Skin epidermis (tissue), 12 donors: ENCODE measurements at regions not wholly inside any gene's neighbourhood (a gene's known extent, or its start where the extent isn't known, plus 50 kb on each side); places are given as distances from the start of the nearest gene placed in this dataset.
"Not testable (repeated sequence)": the region's sequence is repeated elsewhere in the genome, so short reads cannot be mapped to it uniquely, and the experiment has no call there.

Experiments used
- H3K27ac ChIP-seq, 21 experiments: fragments of 200-600 bp; sonication (generic) in 11 of 21; one replicate each; pipeline ENCODE4 v1.5.0; 2020; ENCODE audit warnings: mild to moderate bottlenecking in 3 of 21, inconsistent platforms in 2 of 21, moderate library complexity in 2 of 21
- H3K4me3 ChIP-seq, 7 experiments: fragments of 200-600 bp; sonication (generic) in 2 of 7; one replicate each; pipeline ENCODE4 v1.5.0; 2020; ENCODE audit warnings: inconsistent platforms in 2 of 7, mild to moderate bottlenecking in 2 of 7, moderate library complexity in 1 of 7

- Histone ChIP-seq H3K4me3 (no peak overlapping the region), H3K27ac (no peak overlapping the region)
Observed at GRCh38 chr11:38345286-38345685, 1747.2 kb upstream of the RAG2 start.

DNA sequence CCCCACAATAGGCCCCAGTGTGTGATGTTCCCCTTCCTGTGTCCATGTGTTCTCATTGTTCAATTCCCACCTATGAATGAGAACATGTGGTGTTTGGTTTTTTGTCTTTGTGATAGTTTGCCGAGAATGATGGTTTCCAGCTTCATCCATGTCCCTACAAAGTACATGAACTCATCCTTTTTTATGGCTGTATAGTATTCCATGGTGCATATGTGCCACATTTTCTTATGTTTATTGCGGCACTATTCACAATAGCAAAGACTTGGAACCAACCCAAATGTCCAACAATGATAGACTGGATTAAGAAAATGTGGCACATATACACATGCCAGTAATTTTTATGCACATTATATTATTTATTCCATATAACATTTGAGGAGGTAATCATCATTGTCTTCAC, 1743.6 kb upstream of the RAG2 start:
- H3K4me3 ChIP-seq, H3K27ac ChIP-seq: not testable (repeated sequence)

DNA sequence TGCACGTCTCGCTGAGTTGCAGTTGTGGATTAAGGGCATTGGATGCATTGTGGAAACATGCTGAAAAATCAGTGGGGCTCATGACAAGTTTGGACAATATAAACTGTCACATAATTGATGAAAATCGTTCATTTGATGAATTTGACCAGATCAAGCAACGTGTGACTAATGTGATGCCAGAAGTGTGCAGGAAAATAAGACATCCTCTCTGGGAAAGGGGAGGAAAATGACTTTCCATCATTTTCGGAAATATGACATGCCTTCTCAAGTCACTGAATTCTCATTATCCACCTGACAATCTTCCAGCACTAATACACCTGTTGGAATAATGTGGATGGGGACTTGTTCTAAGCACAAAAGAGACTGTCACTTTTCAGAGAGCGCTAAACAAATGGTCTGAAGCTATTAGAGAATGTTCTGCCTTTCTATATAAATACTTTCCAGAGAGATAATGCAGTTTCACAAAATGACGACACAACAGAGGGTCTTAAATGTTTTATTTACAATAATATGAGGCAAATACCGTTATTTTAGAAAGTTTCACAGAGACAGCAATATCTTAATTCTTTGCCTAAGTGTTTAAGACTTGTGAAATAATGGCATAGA, 1741.9 kb upstream of the RAG2 start:
- Histone ChIP-seq H3K4me3 (no peak overlapping the region), H3K27ac (no peak overlapping the region)

GRCh38 chr11:38338022-38338421, 1740.0 kb upstream of the RAG2 start:
- H3K4me3 ChIP-seq, H3K27ac ChIP-seq: not testable (repeated sequence)

- Histone ChIP-seq H3K4me3 (no peak overlapping the region), H3K27ac (no peak overlapping the region)
Observed at GRCh38 chr11:38332046-38332445, 1734.0 kb upstream of the RAG2 start.

DNA sequence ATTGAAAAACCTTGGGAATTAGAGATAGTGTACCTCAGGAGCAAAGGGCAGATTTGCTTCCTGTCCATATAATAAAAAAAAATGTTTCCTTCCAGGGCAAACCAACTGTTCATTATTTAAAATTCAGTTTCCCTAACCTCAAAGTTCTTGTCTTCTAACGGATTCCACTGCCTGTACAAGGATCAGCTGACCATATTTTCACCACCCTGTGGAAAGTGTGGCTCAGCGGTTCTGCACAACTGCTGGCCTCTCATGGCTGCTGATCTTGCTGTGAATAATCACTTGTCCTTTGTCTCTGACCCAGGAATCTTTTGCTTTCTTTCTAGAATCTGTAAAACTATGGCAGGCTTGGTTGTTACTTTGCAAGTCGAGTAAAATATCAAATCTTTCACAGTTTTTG, 1732.5 kb upstream of the RAG2 start:
- no peak overlapping the region for H3K4me3 ChIP-seq

DNA sequence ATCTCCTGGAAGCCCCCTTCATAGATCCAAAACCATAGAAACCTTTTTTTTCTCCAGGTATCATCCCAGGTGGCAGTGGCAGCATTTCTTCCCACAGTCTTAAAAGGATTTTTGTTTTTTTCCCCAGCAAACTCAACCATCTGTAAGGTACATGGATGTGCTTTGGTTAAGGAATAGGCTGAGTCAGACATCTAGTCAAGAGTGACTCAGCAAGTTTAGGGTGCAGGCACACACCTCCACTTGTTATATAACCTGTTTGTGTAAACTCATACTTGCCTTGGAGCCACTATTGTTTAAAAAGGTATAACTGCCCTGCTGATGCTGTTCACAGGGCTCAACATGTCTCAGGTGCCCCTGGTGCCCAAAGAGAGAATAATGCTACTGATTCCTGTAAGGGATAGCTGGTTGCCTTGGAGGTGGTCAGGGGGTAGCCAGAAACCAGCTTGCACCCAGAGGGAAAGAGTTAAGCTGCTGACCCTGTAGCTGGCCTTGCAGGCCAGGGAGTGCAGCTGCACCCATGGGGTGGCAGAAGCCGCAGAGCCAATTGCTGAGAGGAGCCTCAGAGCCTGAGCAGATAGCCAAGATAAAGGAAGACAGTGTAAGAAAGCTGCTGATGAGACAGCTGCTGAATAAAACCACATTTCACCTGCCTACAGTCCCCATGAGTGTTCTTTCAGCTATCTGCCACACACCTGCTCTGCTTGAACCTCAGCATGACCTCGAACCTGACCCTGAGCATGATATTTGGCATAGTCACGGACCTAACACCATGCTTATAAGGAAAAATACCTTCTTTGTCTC, 1726.1 kb upstream of the RAG2 start:
- Histone ChIP-seq H3K4me3 (no peak overlapping the region), H3K27ac (no peak overlapping the region)

More for the DNA sequence above, 1732.5 kb upstream of the RAG2 start:
- no peak overlapping the region for H3K27ac ChIP-seq

- H3K4me3 ChIP-seq = no peak overlapping the region
- no peak overlapping the region for H3K27ac ChIP-seq
Observed at GRCh38 chr11:38315151-38315550, 1717.1 kb upstream of the RAG2 start.

- Histone ChIP-seq H3K4me3 (no peak overlapping the region), H3K27ac (no peak overlapping the region)
Observed at GRCh38 chr11:38307455-38307854, 1709.4 kb upstream of the RAG2 start.

GRCh38 chr11:38305682-38306081, 1707.6 kb upstream of the RAG2 start:
- H3K27ac ChIP-seq = no peak overlapping the region

DNA sequence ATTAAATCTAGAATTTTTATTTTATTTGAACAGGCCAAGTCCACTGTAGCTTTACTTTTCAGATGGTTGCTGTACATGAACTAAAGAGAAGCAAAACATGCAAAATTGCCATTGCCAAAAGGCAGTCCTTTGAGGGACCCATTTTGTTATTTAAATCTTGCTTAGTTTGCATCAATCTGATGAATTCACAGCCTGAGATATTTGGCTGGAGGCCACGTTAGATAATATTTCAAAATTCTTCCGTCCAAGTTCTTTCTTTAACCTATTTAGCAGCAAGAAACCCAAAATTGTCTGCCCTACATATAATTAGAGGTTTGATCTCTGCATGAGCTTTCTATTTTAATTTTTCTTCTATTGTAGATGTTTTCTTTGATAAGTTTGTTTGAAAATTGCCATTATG, 1706.9 kb upstream of the RAG2 start:
- Histone ChIP-seq H3K4me3 (no peak overlapping the region), H3K27ac (no peak overlapping the region)

More at GRCh38 chr11:38305682-38306081, 1707.6 kb upstream of the RAG2 start:
- no peak overlapping the region for H3K4me3 ChIP-seq

- Histone ChIP-seq H3K27ac (no peak overlapping the region), H3K4me3 (no peak overlapping the region)
Observed at GRCh38 chr11:38302564-38302963, 1704.5 kb upstream of the RAG2 start.

DNA sequence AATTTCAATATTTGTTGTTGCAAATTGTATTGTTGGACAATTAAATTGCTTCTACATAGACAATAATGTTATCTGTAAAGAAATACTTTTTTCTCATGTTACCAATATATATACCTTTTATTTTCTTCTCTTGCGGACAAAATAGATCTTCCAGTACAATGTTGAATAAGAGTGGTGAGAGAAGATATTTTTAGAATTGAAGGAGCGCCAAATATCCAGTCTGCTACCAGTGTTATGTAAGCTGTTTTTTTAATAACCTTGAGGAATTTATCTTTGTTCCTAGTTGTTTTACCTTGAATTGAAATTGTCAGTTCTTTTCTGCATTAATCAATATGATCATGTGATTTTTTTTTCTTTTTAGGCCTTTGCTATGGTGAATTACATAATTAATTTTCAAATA, 1702.5 kb upstream of the RAG2 start:
- Histone ChIP-seq H3K4me3 (no peak overlapping the region), H3K27ac (no peak overlapping the region)

DNA sequence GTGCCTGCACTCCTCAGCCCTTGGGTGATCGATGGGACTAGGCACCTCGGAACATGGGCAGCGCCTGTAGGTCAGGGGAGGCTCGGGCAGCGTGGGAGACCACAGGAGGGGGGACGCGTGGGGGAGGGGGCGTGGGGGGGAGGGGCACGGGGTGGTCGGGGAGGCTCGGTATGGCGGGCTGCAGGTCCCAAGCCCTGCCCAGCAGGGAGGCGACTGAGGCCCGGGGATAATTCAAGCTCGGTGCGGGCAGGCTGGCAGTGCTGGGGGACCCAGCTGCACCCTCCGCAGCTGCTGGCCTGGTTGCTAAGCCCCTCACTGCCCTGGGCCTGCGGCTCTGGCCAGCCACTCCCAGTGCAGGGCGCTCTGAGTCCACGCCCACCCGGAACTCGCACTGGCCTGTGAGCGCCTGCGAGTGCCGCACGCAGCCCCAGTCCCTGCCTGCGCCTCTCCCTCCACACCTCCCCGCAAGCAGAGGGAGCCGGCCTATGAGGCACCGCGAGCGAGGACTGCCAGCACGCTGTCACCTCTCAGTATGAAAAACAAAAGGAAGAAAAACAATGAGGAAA, 1698.3 kb upstream of the RAG2 start:
- Histone ChIP-seq H3K4me3 (no peak overlapping the region), H3K27ac (no peak overlapping the region)

- Histone ChIP-seq H3K4me3 (no peak overlapping the region), H3K27ac (no peak overlapping the region)
Observed at GRCh38 chr11:38282718-38283117, 1684.7 kb upstream of the RAG2 start.

GRCh38 chr11:38278457-38279141, 1680.6 kb upstream of the RAG2 start:
- Histone ChIP-seq H3K4me3 (no peak overlapping the region), H3K27ac (no peak overlapping the region)

DNA sequence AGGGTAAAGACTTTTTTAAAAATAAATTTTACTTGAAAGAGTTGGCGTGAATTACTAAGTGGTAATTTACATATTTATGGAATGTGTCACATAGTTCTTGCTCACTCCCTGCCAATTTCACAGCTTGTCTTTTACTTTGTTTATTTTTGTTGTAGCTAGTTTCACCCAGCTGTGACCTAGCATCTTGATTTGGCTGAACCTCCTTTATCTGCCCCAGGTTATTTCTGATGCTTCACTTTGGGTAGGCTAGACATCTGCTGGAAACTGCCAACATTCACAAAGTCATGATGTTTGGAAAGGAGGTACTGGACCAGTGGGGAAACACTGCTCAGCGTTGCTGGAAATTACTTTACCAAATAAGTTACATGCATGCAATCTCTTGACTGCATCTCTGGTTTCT, 1676.0 kb upstream of the RAG2 start:
- H3K4me3 ChIP-seq = no peak overlapping the region

DNA sequence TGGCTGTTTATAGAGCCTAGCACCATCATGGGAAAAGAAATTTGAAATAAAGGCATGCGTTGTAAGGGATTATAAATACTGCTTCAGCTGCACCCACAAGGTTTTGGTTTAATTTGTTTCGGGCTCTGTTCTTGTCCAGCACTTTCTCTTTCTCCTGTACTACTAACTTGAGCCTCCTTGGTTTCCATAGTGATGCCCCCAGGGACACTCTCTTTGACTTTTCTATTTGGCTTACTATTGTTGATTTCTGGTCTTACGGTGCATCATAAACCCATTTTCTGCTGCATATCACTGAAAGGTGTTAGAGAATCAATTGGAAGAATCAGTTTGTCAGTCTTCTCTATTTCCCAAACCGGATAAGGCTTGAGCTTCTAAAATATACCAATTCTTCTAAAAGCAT, 1674.3 kb upstream of the RAG2 start:
- H3K4me3 ChIP-seq = no peak overlapping the region
- no peak overlapping the region for H3K27ac ChIP-seq

More for the DNA sequence above, 1676.0 kb upstream of the RAG2 start:
- no peak overlapping the region for H3K27ac ChIP-seq

- Histone ChIP-seq H3K4me3 (no peak overlapping the region), H3K27ac (no peak overlapping the region)
Observed at GRCh38 chr11:38266691-38267090, 1668.7 kb upstream of the RAG2 start.

DNA sequence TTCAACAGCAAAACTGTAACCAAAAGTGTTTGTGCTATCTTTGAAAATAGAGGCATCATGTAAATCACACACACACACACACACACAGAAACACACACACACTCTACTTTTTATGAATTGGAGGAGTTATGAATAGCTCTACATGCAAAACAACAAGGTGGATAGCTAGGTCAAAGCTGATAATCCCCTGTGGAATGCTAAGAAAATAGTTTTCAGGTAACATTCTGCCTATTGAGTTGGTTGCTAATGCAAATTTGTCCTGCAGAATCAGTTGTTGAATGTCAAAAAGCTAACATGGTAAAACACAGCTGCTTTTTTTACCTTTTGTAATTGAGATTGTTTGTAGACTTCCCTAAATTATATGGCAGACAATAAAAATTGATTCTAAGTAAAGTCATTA, 1658.4 kb upstream of the RAG2 start:
- H3K27ac ChIP-seq = no peak overlapping the region
- no peak overlapping the region for H3K4me3 ChIP-seq

DNA sequence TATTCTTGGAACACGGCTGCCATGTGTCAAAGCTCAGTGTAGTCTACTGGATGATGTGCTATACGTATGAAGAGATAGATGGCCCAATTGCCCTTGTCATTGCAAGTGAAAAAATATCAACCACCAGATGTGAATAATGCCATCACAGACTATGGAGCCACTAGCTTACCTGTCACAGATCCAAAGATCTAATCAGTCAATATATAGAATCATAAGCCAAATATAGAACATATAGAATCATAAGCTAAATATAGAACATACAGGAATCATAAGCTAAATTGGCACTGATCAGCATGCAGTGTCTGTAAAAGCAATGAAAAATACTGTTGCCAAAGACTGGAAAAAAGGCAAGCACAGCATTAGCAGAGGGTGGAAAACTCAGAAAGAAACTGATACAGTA, 1656.9 kb upstream of the RAG2 start:
- H3K4me3 ChIP-seq = no peak overlapping the region
- no peak overlapping the region for H3K27ac ChIP-seq
